ENCODE measurements at regions not wholly inside any gene's neighbourhood (a gene's known extent, or its start where the extent isn't known, plus 50 kb on each side); places are given as distances from the start of the nearest gene placed in this dataset.

DNA sequence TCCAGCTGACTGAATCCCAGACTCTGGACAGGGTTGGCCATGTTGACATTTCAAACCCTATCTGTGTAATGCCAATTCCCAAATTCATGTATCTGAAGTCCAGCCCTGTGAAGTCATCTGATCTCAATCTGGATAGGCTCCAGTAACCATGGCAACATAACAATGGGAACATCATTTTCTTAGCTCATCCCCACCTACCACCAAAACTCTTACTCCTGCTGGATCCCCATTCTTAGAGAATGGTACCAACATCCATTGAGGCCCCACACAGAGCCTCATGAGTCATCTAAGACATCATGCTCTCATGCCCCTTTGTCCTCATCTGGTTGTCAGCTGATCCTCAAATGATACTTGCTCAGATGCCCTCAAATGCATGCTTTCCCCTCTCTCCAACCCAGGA is 58.9 kb upstream of the TEX51 start:
- Histone ChIP-seq H3K36me3 (no peaks in the 10 kb centered on the region), H3K27ac (no peak overlapping the region), H3K4me1 (ENCODE audit: control insufficient read depth in 1 of 2, low read depth in 2 of 2) (no peaks in the 10 kb centered on the region), H3K9me3 (no peaks in the 10 kb centered on the region), H3K4me3 (no peak overlapping the region), H3K27me3 (replicated peaks; ENCODE audit: insufficient read depth) (no peaks in the 10 kb centered on the region)
- DNase-seq (ENCODE audit: low spot score): no peak
- TF ChIP-seq, protein P1, sequence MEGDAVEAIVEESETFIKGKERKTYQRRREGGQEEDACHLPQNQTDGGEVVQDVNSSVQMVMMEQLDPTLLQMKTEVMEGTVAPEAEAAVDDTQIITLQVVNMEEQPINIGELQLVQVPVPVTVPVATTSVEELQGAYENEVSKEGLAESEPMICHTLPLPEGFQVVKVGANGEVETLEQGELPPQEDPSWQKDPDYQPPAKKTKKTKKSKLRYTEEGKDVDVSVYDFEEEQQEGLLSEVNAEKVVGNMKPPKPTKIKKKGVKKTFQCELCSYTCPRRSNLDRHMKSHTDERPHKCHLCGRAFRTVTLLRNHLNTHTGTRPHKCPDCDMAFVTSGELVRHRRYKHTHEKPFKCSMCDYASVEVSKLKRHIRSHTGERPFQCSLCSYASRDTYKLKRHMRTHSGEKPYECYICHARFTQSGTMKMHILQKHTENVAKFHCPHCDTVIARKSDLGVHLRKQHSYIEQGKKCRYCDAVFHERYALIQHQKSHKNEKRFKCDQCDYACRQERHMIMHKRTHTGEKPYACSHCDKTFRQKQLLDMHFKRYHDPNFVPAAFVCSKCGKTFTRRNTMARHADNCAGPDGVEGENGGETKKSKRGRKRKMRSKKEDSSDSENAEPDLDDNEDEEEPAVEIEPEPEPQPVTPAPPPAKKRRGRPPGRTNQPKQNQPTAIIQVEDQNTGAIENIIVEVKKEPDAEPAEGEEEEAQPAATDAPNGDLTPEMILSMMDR (IDR thresholded peaks at IDR 0.05): no peak
- no peak for ATAC-seq (ENCODE audit: insufficient number of reproducible peaks, low FRiP score, low read depth)

DNA sequence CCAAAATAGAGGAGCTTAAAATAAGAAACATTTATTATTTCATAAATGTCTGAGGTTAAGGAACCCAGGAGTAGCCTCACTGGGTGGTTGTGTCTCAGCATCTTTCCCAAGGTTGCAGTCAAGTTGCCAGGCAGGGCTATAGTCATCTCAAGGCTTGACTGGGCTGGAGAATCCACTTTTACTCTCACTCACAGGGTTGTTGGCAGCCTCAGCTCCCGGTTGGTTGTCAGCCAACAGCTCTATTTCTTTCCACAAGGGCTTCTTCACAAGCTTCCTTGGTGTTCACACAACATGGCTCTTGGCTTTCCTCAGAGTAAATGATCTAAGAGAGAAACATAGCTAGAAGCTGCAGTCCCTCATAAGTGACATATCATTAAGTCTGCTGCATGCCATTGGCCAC is 55.6 kb upstream of the TEX51 start:
- H3K4me3 ChIP-seq: no peak overlapping the region
- ATAC-seq (ENCODE audit: insufficient number of reproducible peaks, low FRiP score, low read depth): no peak
- no peaks in the 10 kb centered on the region for H3K36me3 ChIP-seq
- H3K27me3 ChIP-seq (replicated peaks; ENCODE audit: insufficient read depth): no peaks in the 10 kb centered on the region
- TF ChIP-seq, protein P1 (IDR thresholded peaks at IDR 0.05): no peak
- H3K4me1 ChIP-seq (ENCODE audit: control insufficient read depth in 1 of 2, low read depth in 2 of 2): no peaks in the 10 kb centered on the region
- no peak for DNase-seq (ENCODE audit: low spot score)
- no peak overlapping the region for H3K27ac ChIP-seq
- no peaks in the 10 kb centered on the region for H3K9me3 ChIP-seq

DNA sequence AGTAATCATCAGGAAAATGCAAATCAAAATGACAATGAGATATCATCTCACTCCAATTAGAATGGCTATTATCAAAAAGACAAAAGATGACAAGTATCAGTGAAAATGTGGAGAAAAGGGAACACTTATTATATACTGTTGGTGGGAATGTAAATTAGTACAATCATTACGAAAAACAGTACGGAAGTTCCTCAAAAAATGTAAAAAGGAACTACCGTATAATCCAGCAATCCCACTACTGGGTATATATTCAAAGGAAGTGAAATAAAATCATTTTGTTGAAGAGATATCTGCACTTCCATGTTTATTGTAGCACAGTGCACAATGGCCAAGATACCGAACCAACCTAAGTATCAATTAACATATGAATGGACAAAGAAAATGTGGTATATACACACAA is 52.4 kb upstream of the TEX51 start:
- TF ChIP-seq, protein P1 (IDR thresholded peaks at IDR 0.05): no peak
- Histone ChIP-seq H3K27ac (no peak overlapping the region), H3K27me3 (replicated peaks; ENCODE audit: insufficient read depth) (no peaks in the 10 kb centered on the region), H3K36me3 (no peaks in the 10 kb centered on the region), H3K4me1 (ENCODE audit: control insufficient read depth in 1 of 2, low read depth in 2 of 2) (no peaks in the 10 kb centered on the region), H3K4me3 (no peak overlapping the region), H3K9me3 (no peaks in the 10 kb centered on the region)
- no peak for DNase-seq (ENCODE audit: low spot score)
- ATAC-seq (ENCODE audit: insufficient number of reproducible peaks, low FRiP score, low read depth): no peak
